Upper lobe of left lung (tissue), 6 donors: ENCODE measurements at regions not wholly inside any gene's neighbourhood (a gene's known extent, or its start where the extent isn't known, plus 50 kb on each side); places are given as distances from the start of the nearest gene placed in this dataset.

Experiments
- ATAC-seq, 2 donors: fragments of 200-7000 bp; cut with Tn5 transposase; one replicate each; pipeline ENCODE4 v1.9.1; 2022; ENCODE audit warnings: mild to moderate bottlenecking in 2 of 2, moderate library complexity in 2 of 2; ENCODE audit not compliant: low FRiP score in 2 of 2
- DNase-seq, 2 donors: peaks; one replicate each; pipeline ENCODE4 v3.0.0-alpha.2; 2019 to 2020
- H3K27ac ChIP-seq, 4 donors: fragments of 200-600 bp; sonication (generic); one replicate each; pipeline ENCODE4 v1.5.1; 2016 to 2019
- H3K27me3 ChIP-seq, 4 donors: fragments of 200-600 bp; sonication (generic); one replicate each; pipeline ENCODE4 v1.5.1; 2017 to 2019
- H3K36me3 ChIP-seq, 4 donors: fragments of 200-600 bp; sonication (generic); one replicate each; pipeline ENCODE4 v1.5.1; 2016 to 2019
- H3K4me1 ChIP-seq, 4 donors: fragments of 200-600 bp; sonication (generic); one replicate each; pipeline ENCODE4 v1.5.1; 2018 to 2019
- H3K4me3 ChIP-seq, 4 donors: fragments of 200-600 bp; sonication (generic); one replicate each; pipeline ENCODE4 v1.5.1; 2017 to 2019; ENCODE audit warnings: mild to moderate bottlenecking in 2 of 4, moderate library complexity in 1 of 4
- H3K9me3 ChIP-seq, 4 donors: fragments of 200-600 bp; sonication (generic); one replicate each; pipeline ENCODE4 v1.5.1; 2018 to 2019
- EP300 ChIP-seq, 4 donors: sonication (generic); formaldehyde crosslinking; IDR thresholded peaks; one replicate each; pipeline ENCODE4 v1.5.1; 2017; ENCODE audit warnings: antibody characterized with exemption in 4 of 4, control low read depth in 2 of 4
- POLR2A ChIP-seq, 4 donors: fragments of 450-650 bp; IDR thresholded peaks; one replicate each; pipeline ENCODE4 v1.5.1; 2016 to 2017; ENCODE audit warnings: antibody characterized with exemption in 4 of 4, mild to moderate bottlenecking in 2 of 4
- POLR2AphosphoS5 ChIP-seq, 2 donors: sonication (generic); formaldehyde crosslinking; IDR thresholded peaks; one replicate each; pipeline ENCODE4 v1.5.1; 2017; ENCODE audit warnings: antibody characterized with exemption in 2 of 2
- WGBS, 2 donors: methylation state at CpG; one replicate each; pipeline ENCODE4 v1.1.5; 2017 to 2018; 5-methylcytosine and 5-hydroxymethylcytosine counted together
- TF ChIP-seq, protein P1 (sequence below), 6 experiments: fragments of 450-650 bp in 4 of 6; fragments of 200-600 bp in 2 of 6; sonication (generic) in 2 of 6; IDR thresholded peaks; one replicate each; pipeline ENCODE4 v1.5.1; 2016 to 2019; ENCODE audit warnings: antibody characterized with exemption in 6 of 6
- donor health status: DM: no; HTN: no; CAD: no; lungs with moderate emphysema.
- donor health status: DM: no; HTN: yes; CAD: no; lungs with severe emphysema.

DNA sequence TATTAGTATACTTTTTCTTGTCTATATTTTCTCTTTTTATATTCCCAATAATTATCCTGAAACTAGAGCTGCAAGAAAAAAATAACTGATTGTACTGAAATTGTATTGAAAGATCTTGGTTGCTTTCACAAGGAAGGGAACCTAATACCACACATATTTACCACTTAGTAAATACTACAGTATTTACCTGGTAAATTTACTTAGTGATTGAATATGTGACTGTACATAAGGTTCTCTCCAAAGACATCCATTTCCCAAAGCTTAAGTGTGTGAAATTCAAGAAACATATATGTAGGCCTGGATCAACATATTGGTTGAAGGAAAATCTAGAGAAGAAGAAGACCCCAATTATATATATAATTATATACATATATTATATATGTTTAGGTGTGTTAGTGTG, 1272.7 kb downstream of the C4orf33 start:
- H3K9me3 ChIP-seq: no peaks in the 10 kb centered on the region
- no peaks in the 10 kb centered on the region for H3K27me3 ChIP-seq
- H3K27ac ChIP-seq: no peak overlapping the region
- DNase-seq: no peak
- ATAC-seq: no peak
- H3K4me3 ChIP-seq: no peak overlapping the region
- H3K4me1 ChIP-seq: no peaks in the 10 kb centered on the region
- no peaks in the 10 kb centered on the region for H3K36me3 ChIP-seq
- TF ChIP-seq EP300 (IDR thresholded peaks at IDR 0.05): no peak
- TF ChIP-seq, protein P1, sequence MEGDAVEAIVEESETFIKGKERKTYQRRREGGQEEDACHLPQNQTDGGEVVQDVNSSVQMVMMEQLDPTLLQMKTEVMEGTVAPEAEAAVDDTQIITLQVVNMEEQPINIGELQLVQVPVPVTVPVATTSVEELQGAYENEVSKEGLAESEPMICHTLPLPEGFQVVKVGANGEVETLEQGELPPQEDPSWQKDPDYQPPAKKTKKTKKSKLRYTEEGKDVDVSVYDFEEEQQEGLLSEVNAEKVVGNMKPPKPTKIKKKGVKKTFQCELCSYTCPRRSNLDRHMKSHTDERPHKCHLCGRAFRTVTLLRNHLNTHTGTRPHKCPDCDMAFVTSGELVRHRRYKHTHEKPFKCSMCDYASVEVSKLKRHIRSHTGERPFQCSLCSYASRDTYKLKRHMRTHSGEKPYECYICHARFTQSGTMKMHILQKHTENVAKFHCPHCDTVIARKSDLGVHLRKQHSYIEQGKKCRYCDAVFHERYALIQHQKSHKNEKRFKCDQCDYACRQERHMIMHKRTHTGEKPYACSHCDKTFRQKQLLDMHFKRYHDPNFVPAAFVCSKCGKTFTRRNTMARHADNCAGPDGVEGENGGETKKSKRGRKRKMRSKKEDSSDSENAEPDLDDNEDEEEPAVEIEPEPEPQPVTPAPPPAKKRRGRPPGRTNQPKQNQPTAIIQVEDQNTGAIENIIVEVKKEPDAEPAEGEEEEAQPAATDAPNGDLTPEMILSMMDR (IDR thresholded peaks at IDR 0.05): no peak

DNA sequence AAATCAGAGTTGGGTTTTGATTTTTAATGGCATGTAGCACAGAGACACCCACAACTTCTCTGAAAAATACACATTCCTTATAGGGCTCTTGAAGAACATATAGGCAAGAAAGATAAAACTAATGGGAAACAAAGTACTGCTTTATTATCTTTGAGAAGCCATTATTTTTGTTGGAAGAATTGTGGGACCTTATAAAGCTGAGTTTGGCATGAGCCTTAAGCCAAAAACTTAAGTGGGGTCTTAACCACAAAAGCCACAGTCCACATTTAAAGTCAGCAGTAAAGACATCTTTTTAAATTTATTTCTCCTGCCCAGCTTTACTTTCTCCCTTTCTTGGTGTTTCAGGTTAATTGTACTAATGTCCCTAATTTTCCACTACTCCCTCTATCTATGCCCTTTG, 1297.3 kb downstream of the C4orf33 start:
- TF ChIP-seq, protein P1 (IDR thresholded peaks at IDR 0.05): no peak
- TF ChIP-seq EP300 (IDR thresholded peaks at IDR 0.05) (no peak), POLR2AphosphoS5 (IDR thresholded peaks at IDR 0.05) (no peak), POLR2A (IDR thresholded peaks at IDR 0.05) (no peak)
- no peaks in the 10 kb centered on the region for H3K4me1 ChIP-seq
- no peak overlapping the region for H3K4me3 ChIP-seq
- no peaks in the 10 kb centered on the region for H3K9me3 ChIP-seq
- H3K27ac ChIP-seq: no peak overlapping the region
- DNase-seq: no peak
- no peaks in the 10 kb centered on the region for H3K36me3 ChIP-seq
- ATAC-seq: no peak
- no peaks in the 10 kb centered on the region for H3K27me3 ChIP-seq

DNA sequence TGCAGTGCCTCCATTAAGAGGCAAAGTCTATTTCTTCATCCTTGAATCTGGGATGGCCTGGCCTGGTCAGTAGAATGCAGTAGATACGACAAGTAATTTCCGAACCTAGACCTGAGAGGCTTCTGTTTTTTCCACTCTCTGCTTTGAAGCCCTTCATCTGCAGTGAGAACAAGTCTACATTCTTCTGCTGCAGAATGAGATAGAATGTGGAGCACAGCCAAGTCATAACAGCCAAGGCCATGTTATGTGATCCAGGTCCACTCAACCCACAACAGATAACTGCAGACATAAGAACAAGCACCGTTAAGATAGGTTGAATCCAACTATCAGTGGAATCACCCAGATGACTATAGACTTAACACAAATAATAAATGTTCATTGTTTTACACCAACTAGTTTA, 1297.7 kb downstream of the C4orf33 start:
- Histone ChIP-seq H3K27ac (no peak overlapping the region), H3K36me3 (no peaks in the 10 kb centered on the region), H3K4me3 (no peak overlapping the region), H3K4me1 (no peaks in the 10 kb centered on the region), H3K9me3 (no peaks in the 10 kb centered on the region), H3K27me3 (no peaks in the 10 kb centered on the region)
- 71 to 79% methylated on average over 3 of the region's 3 CpGs for WGBS, 2 donors
- TF ChIP-seq, protein P1 (IDR thresholded peaks at IDR 0.05): no peak
- TF ChIP-seq POLR2AphosphoS5 (IDR thresholded peaks at IDR 0.05) (no peak), EP300 (IDR thresholded peaks at IDR 0.05) (no peak), POLR2A (IDR thresholded peaks at IDR 0.05) (no peak)
- ATAC-seq: no peak
- no peak for DNase-seq

DNA sequence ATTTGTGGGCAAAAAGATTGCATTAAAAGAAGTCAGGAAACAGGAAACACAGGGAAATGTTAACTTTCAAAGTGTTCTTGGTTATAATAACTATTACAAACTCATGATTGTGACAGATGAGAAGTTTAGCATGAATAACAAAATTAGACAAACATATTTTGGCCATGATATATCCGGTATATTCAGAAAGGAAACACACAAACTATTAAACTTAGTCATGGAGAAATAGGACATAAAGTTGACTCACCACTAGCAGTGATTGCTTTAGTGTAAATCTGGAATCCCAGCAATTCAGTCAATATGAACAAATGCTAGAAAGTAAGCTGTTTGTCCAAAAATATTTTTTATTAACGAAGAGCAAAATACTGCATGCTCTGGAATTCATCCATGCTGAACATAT, 1299.9 kb downstream of the C4orf33 start:
- TF ChIP-seq POLR2A (IDR thresholded peaks at IDR 0.05): no peak
- TF ChIP-seq POLR2AphosphoS5 (IDR thresholded peaks at IDR 0.05): no peak
- TF ChIP-seq, protein P1 (IDR thresholded peaks at IDR 0.05): no peak
- TF ChIP-seq EP300 (IDR thresholded peaks at IDR 0.05): no peak
- Histone ChIP-seq H3K36me3 (no peaks in the 10 kb centered on the region), H3K27ac (no peak overlapping the region), H3K27me3 (no peaks in the 10 kb centered on the region), H3K4me3 (no peak overlapping the region), H3K9me3 (no peaks in the 10 kb centered on the region), H3K4me1 (no peaks in the 10 kb centered on the region)
- 51 to 60% methylated on average over 2 of the region's 2 CpGs for WGBS, 2 donors
- DNase-seq (no peak), ATAC-seq (no peak)

DNA sequence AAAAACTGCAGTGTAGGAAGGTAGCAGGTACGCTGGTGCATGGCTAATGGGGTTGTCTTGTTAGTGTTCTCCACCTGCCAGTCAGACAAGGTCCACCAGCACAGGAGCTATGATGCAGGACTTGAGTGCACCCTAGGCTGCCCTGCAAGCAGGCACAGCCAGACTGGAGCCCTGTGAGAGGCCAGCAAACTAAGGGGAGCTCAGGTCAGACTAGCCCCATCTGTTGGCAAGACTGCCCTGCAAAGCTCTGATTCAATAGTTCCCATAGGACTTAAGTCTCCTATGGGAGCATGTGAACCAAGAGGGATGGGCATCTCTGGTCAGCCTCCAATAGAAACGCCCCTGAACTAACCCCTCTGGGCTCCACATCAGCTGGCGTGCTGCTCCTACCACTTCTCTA, 1307.3 kb downstream of the C4orf33 start:
- no peaks in the 10 kb centered on the region for H3K4me1 ChIP-seq
- DNase-seq: no peak

More for the DNA sequence above, 1307.3 kb downstream of the C4orf33 start:
- no peaks in the 10 kb centered on the region for H3K27me3 ChIP-seq
- ATAC-seq: peak in 1 of 2 donors; percentile 40
- WGBS, 2 donors: 17 to 67% methylated on average over 1 to 3 of the region's 3 CpGs
- TF ChIP-seq, protein P1 (IDR thresholded peaks at IDR 0.05): no peak
- no peak for TF ChIP-seq EP300 (IDR thresholded peaks at IDR 0.05)
- no peak for TF ChIP-seq POLR2AphosphoS5 (IDR thresholded peaks at IDR 0.05)
- TF ChIP-seq POLR2A (IDR thresholded peaks at IDR 0.05): no peak
- no peaks in the 10 kb centered on the region for H3K9me3 ChIP-seq
- no peaks in the 10 kb centered on the region for H3K36me3 ChIP-seq
- no peak overlapping the region for H3K4me3 ChIP-seq
- H3K27ac ChIP-seq: no peak overlapping the region
